VCaP (cell line): ENCODE measurements at regions not wholly inside any gene's neighbourhood (a gene's known extent, or its start where the extent isn't known, plus 50 kb on each side); places are given as distances from the start of the nearest gene placed in this dataset.

Source experiments
- H3K27ac ChIP-seq: fragments of 450-650 bp; 2 replicates; pipeline ENCODE4 v1.5.1; 2017
- CTCF ChIP-seq: fragments of 450-650 bp; conservative IDR thresholded peaks from 2 replicates; pipeline ENCODE4 v1.5.1; 2017; ENCODE audit warnings: mild to moderate bottlenecking, moderate library complexity

GRCh38 chr4:145285928-145286327, 105.5 kb upstream of the OTUD4 start:
- H3K27ac ChIP-seq = no peak overlapping the region
- TF ChIP-seq CTCF = no peak

GRCh38 chr4:145283909-145284308, 103.5 kb upstream of the OTUD4 start:
- no peak overlapping the region for H3K27ac ChIP-seq
- no peak for TF ChIP-seq CTCF

- no peak overlapping the region for H3K27ac ChIP-seq
- no peak for TF ChIP-seq CTCF
Measured at GRCh38 chr4:145281951-145282350, 101.6 kb upstream of the OTUD4 start.

- TF ChIP-seq CTCF = no peak
Measured at GRCh38 chr4:145281224-145281623, 100.8 kb upstream of the OTUD4 start.

GRCh38 chr4:145280541-145280940, 100.2 kb upstream of the OTUD4 start:
- H3K27ac ChIP-seq = no peak overlapping the region
- TF ChIP-seq CTCF = no peak

More at GRCh38 chr4:145281224-145281623, 100.8 kb upstream of the OTUD4 start:
- H3K27ac ChIP-seq = no peak overlapping the region

- H3K27ac ChIP-seq = no peak overlapping the region
- no peak for TF ChIP-seq CTCF
Measured at GRCh38 chr4:145279122-145279960, 99.0 kb upstream of the OTUD4 start.

- no peak for TF ChIP-seq CTCF
- H3K27ac ChIP-seq = no peak overlapping the region
Measured at GRCh38 chr4:145278341-145279121, 98.1 kb upstream of the OTUD4 start.
